ENCODE measurements at regions not wholly inside any gene's neighbourhood (a gene's known extent, or its start where the extent isn't known, plus 50 kb on each side); places are given as distances from the start of the nearest gene placed in this dataset.
A peak's percentile ranks its signal among the peaks of the same experiment; 100 is the strongest.

DNA sequence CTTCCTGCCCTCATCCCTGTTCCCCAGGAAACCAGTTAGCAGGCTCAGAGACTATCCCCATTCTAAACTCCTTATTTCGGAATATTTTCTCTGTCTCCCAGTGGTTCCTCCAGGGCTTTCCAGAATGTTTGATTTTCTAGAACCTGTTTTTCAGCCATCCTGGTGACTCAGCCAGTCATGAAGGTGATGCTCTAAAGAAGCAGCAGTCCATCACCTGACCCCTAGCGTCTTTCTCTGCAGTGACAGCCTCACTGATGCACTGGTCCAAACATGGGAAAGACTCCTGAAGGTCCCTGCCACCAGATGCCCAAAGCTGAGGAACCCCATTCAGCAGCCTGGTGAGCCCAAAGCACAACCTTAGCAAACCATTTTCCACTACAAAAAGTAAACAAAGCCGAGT lies 212.6 kb downstream of the PHETA1 start:
- RAD21 ChIA-PET (ENCODE audit: low non-redundant PET in 1 of 2, low total read pairs in 2 of 2, uncharacterized antibody in 2 of 2, unreplicated experiment in 2 of 2) = no interaction called here

DNA sequence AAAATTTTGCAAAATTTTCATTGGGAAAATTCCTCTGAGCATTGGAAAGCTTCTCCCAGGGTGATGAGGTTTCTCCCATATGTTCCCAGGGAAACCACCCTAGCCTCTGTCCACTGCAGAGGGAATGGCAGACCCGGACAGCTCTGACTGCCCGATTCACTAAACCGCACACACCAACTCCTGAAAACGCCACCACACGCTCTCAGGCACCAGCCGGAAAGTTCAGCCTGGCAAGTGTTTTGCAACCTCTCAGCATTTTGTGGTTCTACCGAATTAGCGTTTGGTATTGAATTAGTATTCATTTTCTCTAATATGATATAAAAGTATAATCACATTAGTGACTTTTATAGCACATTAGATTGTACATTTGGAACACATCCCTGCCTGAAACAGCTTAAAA lies 213.4 kb downstream of the PHETA1 start:
- Histone ChIP-seq H2AFZ (ENCODE audit: low read depth, low read length, poor library complexity, severe bottlenecking) (no peak overlapping the region), H3K4me1 (ENCODE audit: control insufficient read depth in 1 of 2, insufficient read depth in 2 of 2, low read length in 2 of 2) (no peaks in the 10 kb centered on the region), H3K79me2 (ENCODE audit: insufficient read depth, low read length) (no peaks in the 10 kb centered on the region), H3K36me3 (ENCODE audit: control insufficient read depth in 1 of 2, insufficient read depth in 2 of 2, low read length in 2 of 2) (no peaks in the 10 kb centered on the region), H3K4me3 (replicated peaks in 1 of 2; ENCODE audit: low read depth in 1 of 2, low read length in 2 of 2) (no peak overlapping the region), H3K9me2 (ENCODE audit: insufficient read depth) (no peaks in the 10 kb centered on the region), H3K27me3 (ENCODE audit: insufficient read depth, low read length) (no peaks in the 10 kb centered on the region; the same call in 1 of the 2 replicates), H3K27ac (ENCODE audit: low read depth, low read length) (no peak overlapping the region), H3K4me2 (ENCODE audit: low read length) (no peak overlapping the region), H4K20me1 (ENCODE audit: insufficient read depth) (no peaks in the 10 kb centered on the region), H3K9me3 (ENCODE audit: control insufficient read depth in 1 of 2, insufficient read depth in 1 of 2, low read depth in 1 of 2, low read length in 2 of 2) (0 out of 4 replicates have a peak, but pooled peaks cover 0 to 3% of the 10 kb centered on the region in 2 experiments), H3K9ac (ENCODE audit: low read length) (no peak overlapping the region)
- POLR2A ChIA-PET = no interaction called here
- no peak for ATAC-seq
- no peak for DNase-seq (ENCODE audit: low read depth, low spot score)
- CTCF ChIA-PET = no interaction called here
- RAD21 ChIA-PET (ENCODE audit: low non-redundant PET in 1 of 2, low total read pairs in 2 of 2, uncharacterized antibody in 2 of 2, unreplicated experiment in 2 of 2) = no interaction called here
- intact Hi-C loops (cut with micrococcal nuclease) = no loop called here
- no TSS peak for BruUV-seq (replicated peaks)
- TF ChIP-seq JUND (IDR thresholded peaks at IDR 0.05) (no peak), EZH2 (IDR thresholded peaks at IDR 0.05) (no peak), ELF1 (IDR thresholded peaks at IDR 0.05; ENCODE audit: borderline replicate concordance, low read depth) (no peak), RAD21 (IDR thresholded peaks at IDR 0.05; ENCODE audit: low read depth) (no peak), YY1 (IDR thresholded peaks at IDR 0.05; ENCODE audit: extremely low read depth, insufficient replicate concordance, low read depth, low read length) (no peak), TCF7L2 (IDR thresholded peaks at IDR 0.05; ENCODE audit: borderline replicate concordance, extremely low read depth, insufficient read depth, insufficient read length) (no peak), SRF (IDR thresholded peaks at IDR 0.05; ENCODE audit: low read depth) (no peak)
- TF ChIP-seq, protein P1, sequence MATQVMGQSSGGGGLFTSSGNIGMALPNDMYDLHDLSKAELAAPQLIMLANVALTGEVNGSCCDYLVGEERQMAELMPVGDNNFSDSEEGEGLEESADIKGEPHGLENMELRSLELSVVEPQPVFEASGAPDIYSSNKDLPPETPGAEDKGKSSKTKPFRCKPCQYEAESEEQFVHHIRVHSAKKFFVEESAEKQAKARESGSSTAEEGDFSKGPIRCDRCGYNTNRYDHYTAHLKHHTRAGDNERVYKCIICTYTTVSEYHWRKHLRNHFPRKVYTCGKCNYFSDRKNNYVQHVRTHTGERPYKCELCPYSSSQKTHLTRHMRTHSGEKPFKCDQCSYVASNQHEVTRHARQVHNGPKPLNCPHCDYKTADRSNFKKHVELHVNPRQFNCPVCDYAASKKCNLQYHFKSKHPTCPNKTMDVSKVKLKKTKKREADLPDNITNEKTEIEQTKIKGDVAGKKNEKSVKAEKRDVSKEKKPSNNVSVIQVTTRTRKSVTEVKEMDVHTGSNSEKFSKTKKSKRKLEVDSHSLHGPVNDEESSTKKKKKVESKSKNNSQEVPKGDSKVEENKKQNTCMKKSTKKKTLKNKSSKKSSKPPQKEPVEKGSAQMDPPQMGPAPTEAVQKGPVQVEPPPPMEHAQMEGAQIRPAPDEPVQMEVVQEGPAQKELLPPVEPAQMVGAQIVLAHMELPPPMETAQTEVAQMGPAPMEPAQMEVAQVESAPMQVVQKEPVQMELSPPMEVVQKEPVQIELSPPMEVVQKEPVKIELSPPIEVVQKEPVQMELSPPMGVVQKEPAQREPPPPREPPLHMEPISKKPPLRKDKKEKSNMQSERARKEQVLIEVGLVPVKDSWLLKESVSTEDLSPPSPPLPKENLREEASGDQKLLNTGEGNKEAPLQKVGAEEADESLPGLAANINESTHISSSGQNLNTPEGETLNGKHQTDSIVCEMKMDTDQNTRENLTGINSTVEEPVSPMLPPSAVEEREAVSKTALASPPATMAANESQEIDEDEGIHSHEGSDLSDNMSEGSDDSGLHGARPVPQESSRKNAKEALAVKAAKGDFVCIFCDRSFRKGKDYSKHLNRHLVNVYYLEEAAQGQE (IDR thresholded peaks at IDR 0.05; ENCODE audit: low read depth) = no peak
- TF ChIP-seq, protein P2, sequence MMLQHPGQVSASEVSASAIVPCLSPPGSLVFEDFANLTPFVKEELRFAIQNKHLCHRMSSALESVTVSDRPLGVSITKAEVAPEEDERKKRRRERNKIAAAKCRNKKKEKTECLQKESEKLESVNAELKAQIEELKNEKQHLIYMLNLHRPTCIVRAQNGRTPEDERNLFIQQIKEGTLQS (IDR thresholded peaks at IDR 0.05) = no peak

More for the DNA sequence above, 212.6 kb downstream of the PHETA1 start:
- Histone ChIP-seq H3K4me3 (replicated peaks in 1 of 2; ENCODE audit: low read depth in 1 of 2, low read length in 2 of 2) (no peak overlapping the region), H3K36me3 (ENCODE audit: control insufficient read depth in 1 of 2, insufficient read depth in 2 of 2, low read length in 2 of 2) (no peaks in the 10 kb centered on the region), H3K79me2 (ENCODE audit: insufficient read depth, low read length) (no peaks in the 10 kb centered on the region), H3K4me1 (ENCODE audit: control insufficient read depth in 1 of 2, insufficient read depth in 2 of 2, low read length in 2 of 2) (no peaks in the 10 kb centered on the region), H3K9ac (ENCODE audit: low read length) (no peak overlapping the region), H4K20me1 (ENCODE audit: insufficient read depth) (no peaks in the 10 kb centered on the region), H3K4me2 (ENCODE audit: low read length) (no peak overlapping the region), H3K9me2 (ENCODE audit: insufficient read depth) (no peaks in the 10 kb centered on the region), H3K27me3 (ENCODE audit: insufficient read depth, low read length) (no peaks in the 10 kb centered on the region; the same call in 1 of the 2 replicates), H3K9me3 (ENCODE audit: control insufficient read depth in 1 of 2, insufficient read depth in 1 of 2, low read depth in 1 of 2, low read length in 2 of 2) (0 out of 4 replicates have a peak, but pooled peaks cover 0 to 3% of the 10 kb centered on the region in 2 experiments), H3K27ac (ENCODE audit: low read depth, low read length) (no peak overlapping the region), H2AFZ (ENCODE audit: low read depth, low read length, poor library complexity, severe bottlenecking) (no peak overlapping the region)
- POLR2A ChIA-PET = no interaction called here
- BruUV-seq (replicated peaks) = no TSS peak
- peak; percentile 2 for DNase-seq (ENCODE audit: low read depth, low spot score)
- TF ChIP-seq RAD21 (IDR thresholded peaks at IDR 0.05; ENCODE audit: low read depth) (peak; percentile 13; the same call in 1 of the 2 replicates), SP1 (IDR thresholded peaks at IDR 0.05; ENCODE audit: low read depth) (no peak)
- TF ChIP-seq, protein P3, sequence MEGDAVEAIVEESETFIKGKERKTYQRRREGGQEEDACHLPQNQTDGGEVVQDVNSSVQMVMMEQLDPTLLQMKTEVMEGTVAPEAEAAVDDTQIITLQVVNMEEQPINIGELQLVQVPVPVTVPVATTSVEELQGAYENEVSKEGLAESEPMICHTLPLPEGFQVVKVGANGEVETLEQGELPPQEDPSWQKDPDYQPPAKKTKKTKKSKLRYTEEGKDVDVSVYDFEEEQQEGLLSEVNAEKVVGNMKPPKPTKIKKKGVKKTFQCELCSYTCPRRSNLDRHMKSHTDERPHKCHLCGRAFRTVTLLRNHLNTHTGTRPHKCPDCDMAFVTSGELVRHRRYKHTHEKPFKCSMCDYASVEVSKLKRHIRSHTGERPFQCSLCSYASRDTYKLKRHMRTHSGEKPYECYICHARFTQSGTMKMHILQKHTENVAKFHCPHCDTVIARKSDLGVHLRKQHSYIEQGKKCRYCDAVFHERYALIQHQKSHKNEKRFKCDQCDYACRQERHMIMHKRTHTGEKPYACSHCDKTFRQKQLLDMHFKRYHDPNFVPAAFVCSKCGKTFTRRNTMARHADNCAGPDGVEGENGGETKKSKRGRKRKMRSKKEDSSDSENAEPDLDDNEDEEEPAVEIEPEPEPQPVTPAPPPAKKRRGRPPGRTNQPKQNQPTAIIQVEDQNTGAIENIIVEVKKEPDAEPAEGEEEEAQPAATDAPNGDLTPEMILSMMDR (IDR thresholded peaks at IDR 0.05 in 2 of 3, conservative IDR thresholded peaks at IDR 0.05 in 1 of 3; ENCODE audit: borderline replicate concordance in 1 of 3, insufficient read depth in 1 of 3, low read depth in 2 of 3, low read length in 2 of 3) = peak in 2 of 3 experiments; percentile 17 to 27; a peak in 1 of 6 replicates
- TF ChIP-seq, protein P4, sequence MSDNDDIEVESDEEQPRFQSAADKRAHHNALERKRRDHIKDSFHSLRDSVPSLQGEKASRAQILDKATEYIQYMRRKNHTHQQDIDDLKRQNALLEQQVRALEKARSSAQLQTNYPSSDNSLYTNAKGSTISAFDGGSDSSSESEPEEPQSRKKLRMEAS (IDR thresholded peaks at IDR 0.05) = no peak
- ATAC-seq = peak; percentile 74
- CTCF ChIA-PET = no interaction called here
- intact Hi-C loops (cut with micrococcal nuclease) = no loop called here
